WI38 (cell line): ENCODE measurements at regions not wholly inside any gene's neighbourhood (a gene's known extent, or its start where the extent isn't known, plus 50 kb on each side); places are given as distances from the start of the nearest gene placed in this dataset.

Source experiments
- H3K4me3 ChIP-seq: 2 replicates; pipeline ENCODE4 v1.5.1; 2011; ENCODE audit warnings: low read depth, mild to moderate bottlenecking, control low read depth, low read length
- CTCF ChIP-seq: IDR thresholded peaks from 2 replicates; pipeline ENCODE4 v1.5.1; 2012; ENCODE audit warnings: low read depth, mild to moderate bottlenecking, control low read depth, low read length

GRCh38 chr18:26741758-26742157 is 123.7 kb downstream of the AQP4 start:
- no peak overlapping the region for H3K4me3 ChIP-seq
- no peak for TF ChIP-seq CTCF

GRCh38 chr18:26741048-26741447 is 124.5 kb downstream of the AQP4 start:
- TF ChIP-seq CTCF: no peak
- H3K4me3 ChIP-seq: no peak overlapping the region

GRCh38 chr18:26740396-26740795 is 125.1 kb downstream of the AQP4 start:
- H3K4me3 ChIP-seq: no peak overlapping the region
- TF ChIP-seq CTCF: no peak

GRCh38 chr18:26738706-26739105 is 126.8 kb downstream of the AQP4 start:
- no peak overlapping the region for H3K4me3 ChIP-seq
- TF ChIP-seq CTCF: no peak

- no peak for TF ChIP-seq CTCF
- no peak overlapping the region for H3K4me3 ChIP-seq
Observed at GRCh38 chr18:26736301-26736700, 129.2 kb downstream of the AQP4 start.

DNA sequence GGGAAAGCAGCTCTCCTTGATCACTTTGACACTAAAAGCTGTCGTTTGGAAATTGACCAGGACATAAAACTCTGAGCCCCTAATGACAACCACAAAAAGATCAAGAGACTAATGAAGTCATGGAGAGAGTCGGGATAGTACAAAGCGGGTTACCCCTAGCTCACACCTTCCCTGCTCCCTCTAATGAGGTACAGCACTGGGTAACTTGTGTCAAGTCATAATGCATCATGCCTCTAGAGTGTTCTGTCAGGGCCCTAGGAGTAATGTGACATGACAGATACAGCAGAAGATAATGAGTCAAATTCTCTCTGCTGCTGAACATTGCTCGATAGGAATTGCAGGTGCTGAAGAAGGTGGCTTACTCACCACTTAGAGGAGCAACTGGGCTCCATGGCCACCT is 130.7 kb downstream of the AQP4 start:
- TF ChIP-seq CTCF: no peak
- no peak overlapping the region for H3K4me3 ChIP-seq

- TF ChIP-seq CTCF: no peak
- no peak overlapping the region for H3K4me3 ChIP-seq
Observed at GRCh38 chr18:26729449-26729848, 136.1 kb downstream of the AQP4 start.
